Osteocyte (in vitro differentiated cells): ENCODE measurements at regions not wholly inside any gene's neighbourhood (a gene's known extent, or its start where the extent isn't known, plus 50 kb on each side); places are given as distances from the start of the nearest gene placed in this dataset.
"Not testable (repeated sequence)": the region's sequence is repeated elsewhere in the genome, so short reads cannot be mapped to it uniquely, and the experiment has no call there.

Source experiments
- DNase-seq: peaks from one replicate; pipeline ENCODE4 v3.0.0; 2021; ENCODE audit warnings: mixed read lengths; ENCODE audit not compliant: unreplicated experiment; ENCODE audit errors: extremely low spot score
- H3K27ac Mint-ChIP-seq: one replicate; pipeline ENCODE4 v1.8.0; 2021; ENCODE audit warnings: mild to moderate bottlenecking, mixed read lengths; ENCODE audit not compliant: unreplicated experiment
- H3K27me3 Mint-ChIP-seq: one replicate; pipeline ENCODE4 v1.8.0; 2021; ENCODE audit warnings: mixed read lengths; ENCODE audit not compliant: unreplicated experiment
- H3K36me3 Mint-ChIP-seq: one replicate; pipeline ENCODE4 v1.8.0; 2021; ENCODE audit warnings: mixed read lengths; ENCODE audit not compliant: unreplicated experiment
- H3K4me1 Mint-ChIP-seq: one replicate; pipeline ENCODE4 v1.8.0; 2021; ENCODE audit warnings: mixed read lengths; ENCODE audit not compliant: unreplicated experiment
- H3K4me3 Mint-ChIP-seq: one replicate; pipeline ENCODE4 v1.8.0; 2021; ENCODE audit warnings: mild to moderate bottlenecking, moderate library complexity, mixed read lengths; ENCODE audit not compliant: unreplicated experiment
- H3K9me3 Mint-ChIP-seq: one replicate; pipeline ENCODE4 v1.8.0; 2021; ENCODE audit warnings: mixed read lengths; ENCODE audit not compliant: unreplicated experiment
- CTCF ChIP-seq: fragments of 200-600 bp; sonication (generic); IDR thresholded peaks from 2 replicates; pipeline ENCODE4 v1.5.0; 2021; ENCODE audit warnings: antibody characterized with exemption, mild to moderate bottlenecking, moderate library complexity

- H3K9me3 Mint-ChIP-seq: no peaks in the 10 kb centered on the region
- no peaks in the 10 kb centered on the region for H3K36me3 Mint-ChIP-seq
- TF ChIP-seq CTCF: no peak
- H3K27ac Mint-ChIP-seq: no peak overlapping the region
- DNase-seq: no peak
- no peak overlapping the region for H3K4me3 Mint-ChIP-seq
- H3K27me3 Mint-ChIP-seq: peaks cover 3% of the 10 kb centered on the region
- H3K4me1 Mint-ChIP-seq: no peaks in the 10 kb centered on the region
Observed at GRCh38 chr2:176944998-176945397, 267.6 kb upstream of the HNRNPA3 start.

GRCh38 chr2:176947754-176948153 is 264.8 kb upstream of the HNRNPA3 start:
- DNase-seq: no peak
- no peaks in the 10 kb centered on the region for H3K4me1 Mint-ChIP-seq
- no peak overlapping the region for H3K4me3 Mint-ChIP-seq
- H3K27ac Mint-ChIP-seq: no peak overlapping the region
- no peaks in the 10 kb centered on the region for H3K9me3 Mint-ChIP-seq
- TF ChIP-seq CTCF: no peak
- H3K36me3 Mint-ChIP-seq: no peaks in the 10 kb centered on the region
- no peaks in the 10 kb centered on the region for H3K27me3 Mint-ChIP-seq

- H3K27ac Mint-ChIP-seq, H3K36me3 Mint-ChIP-seq, H3K4me1 Mint-ChIP-seq, H3K4me3 Mint-ChIP-seq, H3K27me3 Mint-ChIP-seq, H3K9me3 Mint-ChIP-seq, DNase-seq: not testable (repeated sequence)
Observed at GRCh38 chr2:176951218-176951617, 261.4 kb upstream of the HNRNPA3 start.

GRCh38 chr2:176956791-176957190 is 255.8 kb upstream of the HNRNPA3 start:
- Mint-ChIP-seq H3K9me3 (no peaks in the 10 kb centered on the region), H3K36me3 (no peaks in the 10 kb centered on the region), H3K27me3 (peaks cover 10% of the 10 kb centered on the region), H3K4me1 (no peaks in the 10 kb centered on the region), H3K27ac (no peak overlapping the region), H3K4me3 (no peak overlapping the region)
- DNase-seq: no peak
- no peak for TF ChIP-seq CTCF

- TF ChIP-seq CTCF: no peak
- no peak for DNase-seq
- Mint-ChIP-seq H3K4me3 (no peak overlapping the region), H3K36me3 (no peaks in the 10 kb centered on the region), H3K27me3 (peaks cover 21% of the 10 kb centered on the region), H3K9me3 (no peaks in the 10 kb centered on the region), H3K4me1 (no peaks in the 10 kb centered on the region), H3K27ac (no peak overlapping the region)
Observed at GRCh38 chr2:176959614-176960013, 253.0 kb upstream of the HNRNPA3 start.

GRCh38 chr2:176960061-176960460 is 252.5 kb upstream of the HNRNPA3 start:
- Mint-ChIP-seq H3K4me1 (no peaks in the 10 kb centered on the region), H3K36me3 (no peaks in the 10 kb centered on the region), H3K9me3 (no peaks in the 10 kb centered on the region), H3K4me3 (no peak overlapping the region), H3K27ac (no peak overlapping the region), H3K27me3 (peaks cover 24% of the 10 kb centered on the region)
- TF ChIP-seq CTCF: no peak
- DNase-seq: no peak
